ENCODE measurements at regions not wholly inside any gene's neighbourhood (a gene's known extent, or its start where the extent isn't known, plus 50 kb on each side); places are given as distances from the start of the nearest gene placed in this dataset.

GRCh38 chr15:31151301-31152233 is 50.0 kb upstream of the TRPM1 start:
- H3K4me3 ChIP-seq (ENCODE audit: low read depth, low read length): no peak overlapping the region
- no TSS peak for BruUV-seq (replicated peaks)
- H3K9me3 ChIP-seq: no peaks in the 10 kb centered on the region; the same call in 1 of the 2 replicates
- no peaks in the 10 kb centered on the region for H3K36me3 ChIP-seq (ENCODE audit: control insufficient read depth, insufficient read depth, low read length)
- no peaks in the 10 kb centered on the region for H3K4me1 ChIP-seq
- ChIA-PET POLR2A (no interaction called here), CTCF (no interaction called here)
- Mint-ChIP-seq H3K9me3 (ENCODE audit: unreplicated experiment) (no peaks in the 10 kb centered on the region), H3K36me3 (ENCODE audit: insufficient read depth, unreplicated experiment) (no peaks in the 10 kb centered on the region), H3K4me1 (ENCODE audit: low read depth, unreplicated experiment) (no peaks in the 10 kb centered on the region), H3K27ac (ENCODE audit: unreplicated experiment) (no peak overlapping the region), H3K27me3 (ENCODE audit: insufficient read depth, unreplicated experiment) (peaks cover 2% of the 10 kb centered on the region), H3K4me3 (ENCODE audit: unreplicated experiment) (no peak overlapping the region)
- H3K27me3 ChIP-seq (replicated peaks; ENCODE audit: control insufficient read depth, insufficient read depth, low read length): no peaks in the 10 kb centered on the region
- intact Hi-C loops (cut with micrococcal nuclease; ENCODE audit: unreplicated experiment): no loop called here
- TF ChIP-seq CTCF (IDR thresholded peaks at IDR 0.05; ENCODE audit: insufficient read depth in 1 of 2, low read depth in 1 of 2, low read length in 1 of 2, severe bottlenecking in 1 of 2, unreplicated experiment in 1 of 2): no peak
- DNase-seq: no peak

- Mint-ChIP-seq H3K27me3 (ENCODE audit: insufficient read depth, unreplicated experiment) (peaks cover 2% of the 10 kb centered on the region), H3K9me3 (ENCODE audit: unreplicated experiment) (no peaks in the 10 kb centered on the region), H3K36me3 (ENCODE audit: insufficient read depth, unreplicated experiment) (no peaks in the 10 kb centered on the region), H3K27ac (ENCODE audit: unreplicated experiment) (no peak overlapping the region), H3K4me3 (ENCODE audit: unreplicated experiment) (no peak overlapping the region), H3K4me1 (ENCODE audit: low read depth, unreplicated experiment) (peaks cover 12% of the 10 kb centered on the region)
- CTCF ChIA-PET: no interaction called here
- no peak for TF ChIP-seq CTCF (IDR thresholded peaks at IDR 0.05; ENCODE audit: insufficient read depth in 1 of 2, low read depth in 1 of 2, low read length in 1 of 2, severe bottlenecking in 1 of 2, unreplicated experiment in 1 of 2)
- H3K4me1 ChIP-seq: peaks cover 9% of the 10 kb centered on the region
- H3K36me3 ChIP-seq (ENCODE audit: control insufficient read depth, insufficient read depth, low read length): no peaks in the 10 kb centered on the region
- intact Hi-C loops (cut with micrococcal nuclease; ENCODE audit: unreplicated experiment): no loop called here
- no peaks in the 10 kb centered on the region for H3K27me3 ChIP-seq (replicated peaks; ENCODE audit: control insufficient read depth, insufficient read depth, low read length)
- BruUV-seq (replicated peaks): no TSS peak
- H3K4me3 ChIP-seq (ENCODE audit: low read depth, low read length): no peak overlapping the region
- POLR2A ChIA-PET: no interaction called here
- no peak for DNase-seq
- H3K9me3 ChIP-seq: no peaks in the 10 kb centered on the region; the same call in 1 of the 2 replicates
Observed at GRCh38 chr15:31153531-31153930, 52.0 kb upstream of the TRPM1 start.

GRCh38 chr15:31155151-31155550 is 53.6 kb upstream of the TRPM1 start:
- no peak overlapping the region for H3K27ac Mint-ChIP-seq (ENCODE audit: unreplicated experiment)
- H3K4me1 Mint-ChIP-seq (ENCODE audit: low read depth, unreplicated experiment): peaks cover 19% of the 10 kb centered on the region
- POLR2A ChIA-PET: no interaction called here
- no peaks in the 10 kb centered on the region for H3K27me3 Mint-ChIP-seq (ENCODE audit: insufficient read depth, unreplicated experiment)
- Histone ChIP-seq H3K36me3 (ENCODE audit: control insufficient read depth, insufficient read depth, low read length) (no peaks in the 10 kb centered on the region), H3K4me3 (ENCODE audit: low read depth, low read length) (no peak overlapping the region), H3K9me3 (no peaks in the 10 kb centered on the region; the same call in 1 of the 2 replicates), H3K4me1 (peaks cover 25% of the 10 kb centered on the region), H3K27me3 (replicated peaks; ENCODE audit: control insufficient read depth, insufficient read depth, low read length) (no peaks in the 10 kb centered on the region)
- H3K36me3 Mint-ChIP-seq (ENCODE audit: insufficient read depth, unreplicated experiment): no peaks in the 10 kb centered on the region
- no peak overlapping the region for H3K4me3 Mint-ChIP-seq (ENCODE audit: unreplicated experiment)
- H3K9me3 Mint-ChIP-seq (ENCODE audit: unreplicated experiment): no peaks in the 10 kb centered on the region
- no TSS peak for BruUV-seq (replicated peaks)
- no peak for DNase-seq
- no peak for TF ChIP-seq CTCF (IDR thresholded peaks at IDR 0.05; ENCODE audit: insufficient read depth in 1 of 2, low read depth in 1 of 2, low read length in 1 of 2, severe bottlenecking in 1 of 2, unreplicated experiment in 1 of 2)
- intact Hi-C loops (cut with micrococcal nuclease; ENCODE audit: unreplicated experiment): no loop called here
- CTCF ChIA-PET: interaction anchor here (0.6 kb wide), 1 partner anchor 10 kb away, joined by 4 read pairs; no protein-coding TSS in a partner anchor

Measured in Caco-2 (cell line).